Caco-2 (cell line): ENCODE measurements at regions not wholly inside any gene's neighbourhood (a gene's known extent, or its start where the extent isn't known, plus 50 kb on each side); places are given as distances from the start of the nearest gene placed in this dataset.

Experiments
- BruUV-seq: library from RNA; stranded (reverse); fragments of 400-500 nt; replicated peaks from 2 replicates; lab custom pipeline; 2021; lab: Mats Ljungman, UMichigan
- CTCF ChIA-PET: fragments of 300-600 bp; sonication (Branson Sonifier 250); formaldehyde crosslinking; loops from one replicate; lab custom pipeline; 2022; ENCODE audit warnings: antibody characterized with exemption; lab: Charles Lee
- POLR2A ChIA-PET: fragments of 300-600 bp; sonication (Branson Sonifier 250); formaldehyde crosslinking; loops from one replicate; lab custom pipeline; 2022; ENCODE audit warnings: antibody characterized with exemption; lab: Charles Lee
- DNase-seq, 2 experiments: peaks; one replicate each; pipeline versions ENCODE4 v3.0.0 to v3.0.0-alpha.2; 2020 to 2022
- H3K27me3 ChIP-seq: replicated peaks from 2 replicates; pipeline ENCODE4 v1.6.0; 2011; ENCODE audit warnings: low read length; ENCODE audit not compliant: control insufficient read depth, insufficient read depth
- H3K36me3 ChIP-seq: 2 replicates; pipeline ENCODE4 v1.5.1; 2011; ENCODE audit warnings: low read length; ENCODE audit not compliant: control insufficient read depth, insufficient read depth
- H3K4me1 ChIP-seq: fragments of 250-450 bp; sonication (Bioruptor Pico); 2 replicates; pipeline ENCODE4 v1.5.1; 2020; ENCODE audit warnings: mild to moderate bottlenecking
- H3K4me3 ChIP-seq: 2 replicates; pipeline ENCODE4 v1.5.1; 2011; ENCODE audit warnings: low read depth, mild to moderate bottlenecking, control low read depth, low read length
- H3K9me3 ChIP-seq: fragments of 250-450 bp; sonication (Bioruptor Pico); 2 replicates; pipeline ENCODE4 v1.5.1; 2020; ENCODE audit warnings: mild to moderate bottlenecking, moderate library complexity
- H3K27ac Mint-ChIP-seq: one replicate; pipeline ENCODE4 v1.8.0; 2022; ENCODE audit warnings: mixed read lengths; ENCODE audit not compliant: unreplicated experiment
- H3K27me3 Mint-ChIP-seq: one replicate; pipeline ENCODE4 v1.8.0; 2022; ENCODE audit warnings: mixed read lengths; ENCODE audit not compliant: insufficient read depth, unreplicated experiment
- H3K36me3 Mint-ChIP-seq: one replicate; pipeline ENCODE4 v1.8.0; 2022; ENCODE audit warnings: mild to moderate bottlenecking, mixed read lengths; ENCODE audit not compliant: insufficient read depth, unreplicated experiment
- H3K4me1 Mint-ChIP-seq: one replicate; pipeline ENCODE4 v1.8.0; 2022; ENCODE audit warnings: low read depth, mixed read lengths; ENCODE audit not compliant: unreplicated experiment
- H3K4me3 Mint-ChIP-seq: one replicate; pipeline ENCODE4 v1.8.0; 2022; ENCODE audit warnings: mild to moderate bottlenecking, moderate library complexity, mixed read lengths; ENCODE audit not compliant: unreplicated experiment
- H3K9me3 Mint-ChIP-seq: one replicate; pipeline ENCODE4 v1.8.0; 2022; ENCODE audit warnings: mixed read lengths; ENCODE audit not compliant: unreplicated experiment
- CTCF ChIP-seq, 2 experiments: fragments of 200-600 bp in 1 of 2; IDR thresholded peaks; 1 replicate in 1 of 2; 2 replicates in 1 of 2; pipeline versions ENCODE4 v1.5.1 to v1.8.0; 2011 to 2022; ENCODE audit warnings: antibody characterized with exemption in 1 of 2, control low read depth in 1 of 2, inconsistent platforms in 1 of 2, low read depth in 1 of 2, low read length in 1 of 2, mild to moderate bottlenecking in 1 of 2, moderate library complexity in 1 of 2; ENCODE audit not compliant: insufficient read depth in 1 of 2, severe bottlenecking in 1 of 2, unreplicated experiment in 1 of 2
- intact Hi-C: fragments of 100-400 bp; cut with micrococcal nuclease; formaldehyde crosslinking; loops from one replicate; pipeline ENCODE4 v1.10.0; 2022; ENCODE audit not compliant: unreplicated experiment

- no peak for TF ChIP-seq CTCF (IDR thresholded peaks at IDR 0.05; ENCODE audit: insufficient read depth in 1 of 2, low read depth in 1 of 2, low read length in 1 of 2, severe bottlenecking in 1 of 2, unreplicated experiment in 1 of 2)
- Mint-ChIP-seq H3K4me3 (no peak overlapping the region), H3K27me3 (peaks cover 3% of the 10 kb centered on the region), H3K4me1 (no peaks in the 10 kb centered on the region), H3K36me3 (no peaks in the 10 kb centered on the region), H3K9me3 (no peaks in the 10 kb centered on the region), H3K27ac (no peak overlapping the region)
- H3K4me3 ChIP-seq = no peak overlapping the region
- no TSS peak for BruUV-seq
- intact Hi-C loops = no loop called here
- no peaks in the 10 kb centered on the region; the same call in 1 of the 2 replicates for H3K36me3 ChIP-seq
- no peak for DNase-seq
- no peaks in the 10 kb centered on the region; the same call in 1 of the 2 replicates for H3K27me3 ChIP-seq
- H3K4me1 ChIP-seq = no peaks in the 10 kb centered on the region
- CTCF ChIA-PET = interaction anchor here (1.2 kb wide), 1 partner anchor 16 kb away, joined by 3 read pairs; no protein-coding TSS in a partner anchor
- POLR2A ChIA-PET = no interaction called here
- no peaks in the 10 kb centered on the region for H3K9me3 ChIP-seq
Observed at GRCh38 chr12:65618588-65618987, 205.7 kb upstream of the HMGA2 start.

GRCh38 chr12:65619018-65619417, 205.3 kb upstream of the HMGA2 start:
- H3K4me3 ChIP-seq = no peak overlapping the region
- Mint-ChIP-seq H3K4me1 (no peaks in the 10 kb centered on the region), H3K27ac (no peak overlapping the region), H3K9me3 (no peaks in the 10 kb centered on the region), H3K4me3 (no peak overlapping the region), H3K36me3 (no peaks in the 10 kb centered on the region), H3K27me3 (peaks cover 3% of the 10 kb centered on the region)
- ChIA-PET CTCF (interaction anchor here (1.2 kb wide), 1 partner anchor 16 kb away, joined by 3 read pairs; no protein-coding TSS in a partner anchor), POLR2A (no interaction called here)
- H3K9me3 ChIP-seq = no peaks in the 10 kb centered on the region
- no peaks in the 10 kb centered on the region; the same call in 1 of the 2 replicates for H3K27me3 ChIP-seq
- intact Hi-C loops = no loop called here
- no peak for TF ChIP-seq CTCF (IDR thresholded peaks at IDR 0.05; ENCODE audit: insufficient read depth in 1 of 2, low read depth in 1 of 2, low read length in 1 of 2, severe bottlenecking in 1 of 2, unreplicated experiment in 1 of 2)
- H3K4me1 ChIP-seq = no peaks in the 10 kb centered on the region
- no peak for DNase-seq
- BruUV-seq = no TSS peak
- no peaks in the 10 kb centered on the region; the same call in 1 of the 2 replicates for H3K36me3 ChIP-seq

GRCh38 chr12:65620046-65620445, 204.2 kb upstream of the HMGA2 start:
- H3K27me3 Mint-ChIP-seq = peaks cover 3% of the 10 kb centered on the region
- Histone ChIP-seq H3K27me3 (no peaks in the 10 kb centered on the region; the same call in 1 of the 2 replicates), H3K4me3 (no peak overlapping the region), H3K9me3 (no peaks in the 10 kb centered on the region), H3K4me1 (no peaks in the 10 kb centered on the region), H3K36me3 (no peaks in the 10 kb centered on the region; the same call in 1 of the 2 replicates)
- no peak overlapping the region for H3K27ac Mint-ChIP-seq
- no peak for DNase-seq
- intact Hi-C loops = no loop called here
- no peak for TF ChIP-seq CTCF (IDR thresholded peaks at IDR 0.05; ENCODE audit: insufficient read depth in 1 of 2, low read depth in 1 of 2, low read length in 1 of 2, severe bottlenecking in 1 of 2, unreplicated experiment in 1 of 2)
- ChIA-PET POLR2A (no interaction called here), CTCF (interaction anchor here (1.2 kb wide), 1 partner anchor 18 kb away, joined by 3 read pairs; no protein-coding TSS in a partner anchor)
- H3K4me3 Mint-ChIP-seq = no peak overlapping the region
- no peaks in the 10 kb centered on the region for H3K36me3 Mint-ChIP-seq
- BruUV-seq = no TSS peak
- no peaks in the 10 kb centered on the region for H3K4me1 Mint-ChIP-seq
- H3K9me3 Mint-ChIP-seq = no peaks in the 10 kb centered on the region
